Suprapubic skin (tissue), 4 donors: ENCODE measurements at regions not wholly inside any gene's neighbourhood (a gene's known extent, or its start where the extent isn't known, plus 50 kb on each side); places are given as distances from the start of the nearest gene placed in this dataset.

Experiments used
- CTCF ChIP-seq, 2 donors: fragments of 200-600 bp in 1 of 2; fragments of 450-650 bp in 1 of 2; sonication (generic) in 1 of 2; IDR thresholded peaks; one replicate each; pipeline ENCODE4 v1.5.1; 2016 to 2019; ENCODE audit warnings: antibody characterized with exemption in 2 of 2, mild to moderate bottlenecking in 1 of 2, moderate library complexity in 1 of 2
- POLR2A ChIP-seq, 2 donors: fragments of 450-650 bp; IDR thresholded peaks; one replicate each; pipeline ENCODE4 v1.6.1; 2017; ENCODE audit warnings: antibody characterized with exemption in 2 of 2, mild to moderate bottlenecking in 2 of 2, moderate library complexity in 2 of 2
- POLR2AphosphoS5 ChIP-seq, 3 donors: sonication (generic); formaldehyde crosslinking; IDR thresholded peaks; one replicate each; pipeline ENCODE4 v1.6.1; 2017; ENCODE audit warnings: antibody characterized with exemption in 3 of 3

GRCh38 chr12:91630083-91630482 is 447.5 kb upstream of the DCN start:
- TF ChIP-seq CTCF (IDR thresholded peaks at IDR 0.05) (no peak), POLR2AphosphoS5 (IDR thresholded peaks at IDR 0.05) (no peak), POLR2A (IDR thresholded peaks at IDR 0.05) (no peak)
